Activated effector memory CD4-positive, alpha-beta T cell treated with Interleukin-2 at 50 U/mL for 16 hours (primary cell): ENCODE measurements at regions not wholly inside any gene's neighbourhood (a gene's known extent, or its start where the extent isn't known, plus 50 kb on each side); places are given as distances from the start of the nearest gene placed in this dataset.

Source experiments
- DNase-seq: peaks from one replicate; pipeline ENCODE4 v3.0.0-alpha.2; 2020

GRCh38 chrX:20420058-20420457 lies 153.3 kb upstream of the RPS6KA3 start:
- no peak for DNase-seq

GRCh38 chrX:20418379-20419150 lies 151.9 kb upstream of the RPS6KA3 start:
- DNase-seq: no peak

GRCh38 chrX:20414762-20415445 lies 148.2 kb upstream of the RPS6KA3 start:
- no peak for DNase-seq

GRCh38 chrX:20414066-20414465 lies 147.4 kb upstream of the RPS6KA3 start:
- no peak for DNase-seq

- DNase-seq: peak; percentile 38
These were observed 146.3 kb upstream of the RPS6KA3 start for GRCh38 chrX:20412871-20413486.

- no peak for DNase-seq
These were observed 143.8 kb upstream of the RPS6KA3 start for GRCh38 chrX:20410540-20410939.

- DNase-seq: no peak
These were observed 143.3 kb upstream of the RPS6KA3 start for GRCh38 chrX:20409991-20410390.

GRCh38 chrX:20402956-20403355 lies 136.2 kb upstream of the RPS6KA3 start:
- DNase-seq: no peak

- DNase-seq: no peak
These were observed 133.2 kb upstream of the RPS6KA3 start for GRCh38 chrX:20399728-20400414.

GRCh38 chrX:20397587-20397986 lies 130.9 kb upstream of the RPS6KA3 start:
- no peak for DNase-seq

- no peak for DNase-seq
These were observed 127.7 kb upstream of the RPS6KA3 start for GRCh38 chrX:20394451-20394850.

- DNase-seq: no peak
These were observed 127.2 kb upstream of the RPS6KA3 start for GRCh38 chrX:20393944-20394343.

GRCh38 chrX:20388594-20388993 lies 121.9 kb upstream of the RPS6KA3 start:
- DNase-seq: no peak

GRCh38 chrX:20383477-20383876 lies 116.8 kb upstream of the RPS6KA3 start:
- no peak for DNase-seq

- no peak for DNase-seq
These were observed 116.0 kb upstream of the RPS6KA3 start for GRCh38 chrX:20382518-20383297.

- no peak for DNase-seq
These were observed 115.4 kb upstream of the RPS6KA3 start for GRCh38 chrX:20382082-20382481.

- no peak for DNase-seq
These were observed 111.7 kb upstream of the RPS6KA3 start for GRCh38 chrX:20378233-20378920.

GRCh38 chrX:20374900-20375438 lies 108.3 kb upstream of the RPS6KA3 start:
- DNase-seq: no peak

GRCh38 chrX:20374450-20374849 lies 107.7 kb upstream of the RPS6KA3 start:
- no peak for DNase-seq

GRCh38 chrX:20373063-20373462 lies 106.4 kb upstream of the RPS6KA3 start:
- DNase-seq: no peak

GRCh38 chrX:20372533-20372932 lies 105.8 kb upstream of the RPS6KA3 start:
- no peak for DNase-seq

- DNase-seq: no peak
These were observed 102.8 kb upstream of the RPS6KA3 start for GRCh38 chrX:20369468-20369867.
